GM12891 (cell line): ENCODE measurements at regions not wholly inside any gene's neighbourhood (a gene's known extent, or its start where the extent isn't known, plus 50 kb on each side); places are given as distances from the start of the nearest gene placed in this dataset.
"Not testable (repeated sequence)": the region's sequence is repeated elsewhere in the genome, so short reads cannot be mapped to it uniquely, and the experiment has no call there.

Source experiments
- DNase-seq: peaks from one replicate; pipeline ENCODE4 v3.0.0; 2011; ENCODE audit warnings: low spot score; ENCODE audit not compliant: insufficient read length
- FAIRE-seq: peaks from 2 replicates; lab custom pipeline; 2011; peaks lifted over from hg19 to GRCh38; lab: Jason Lieb, UNC
- PAX5 ChIP-seq: IDR thresholded peaks from 2 replicates; pipeline ENCODE4 v1.6.1; 2011; ENCODE audit warnings: low read length, moderate library complexity, mild to moderate bottlenecking; ENCODE audit not compliant: insufficient read depth, severe bottlenecking
- POLR2A ChIP-seq: IDR thresholded peaks from 2 replicates; pipeline ENCODE4 v1.6.1; 2011; ENCODE audit warnings: low read depth, low read length, control low read depth
- POLR2AphosphoS5 ChIP-seq: IDR thresholded peaks from 2 replicates; pipeline ENCODE4 v1.6.1; 2011; ENCODE audit warnings: low read depth, low read length, control low read depth
- POU2F2 ChIP-seq: IDR thresholded peaks from 2 replicates; pipeline ENCODE4 v1.6.1; 2011; ENCODE audit warnings: low read depth, mild to moderate bottlenecking, control low read depth, low read length, moderate library complexity
- SPI1 ChIP-seq: IDR thresholded peaks from 2 replicates; pipeline ENCODE4 v1.6.1; 2011; ENCODE audit warnings: low read depth, low read length, control low read depth
- TAF1 ChIP-seq: IDR thresholded peaks from 2 replicates; pipeline ENCODE4 v1.6.1; 2011; ENCODE audit warnings: low read depth, low read length, control low read depth

DNA sequence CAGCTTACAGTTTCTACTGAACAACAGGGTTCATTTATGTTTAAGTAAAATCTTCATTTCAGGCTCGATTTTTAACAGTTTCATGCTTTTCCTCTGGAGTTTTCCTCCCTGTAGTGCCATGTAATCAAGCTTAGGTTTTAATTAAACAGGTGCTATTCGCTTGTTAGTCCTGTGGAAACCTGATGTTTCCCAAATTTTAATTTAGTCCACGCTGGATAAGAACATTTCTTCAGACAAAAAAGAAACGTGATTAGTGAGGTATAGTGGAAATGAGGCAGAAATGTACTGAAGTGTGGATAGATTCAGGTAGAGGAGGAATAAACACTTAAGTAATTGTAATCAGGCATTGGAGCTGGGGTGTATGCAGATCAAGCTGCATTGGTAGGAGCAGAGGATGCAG, 1217.5 kb downstream of the AACS start:
- FAIRE-seq (no peak), DNase-seq (no peak)
- no peak for TF ChIP-seq POU2F2
- TF ChIP-seq POLR2A = no peak
- no peak for TF ChIP-seq SPI1
- TF ChIP-seq POLR2AphosphoS5 = no peak
- TF ChIP-seq TAF1 = no peak
- no peak for TF ChIP-seq PAX5

DNA sequence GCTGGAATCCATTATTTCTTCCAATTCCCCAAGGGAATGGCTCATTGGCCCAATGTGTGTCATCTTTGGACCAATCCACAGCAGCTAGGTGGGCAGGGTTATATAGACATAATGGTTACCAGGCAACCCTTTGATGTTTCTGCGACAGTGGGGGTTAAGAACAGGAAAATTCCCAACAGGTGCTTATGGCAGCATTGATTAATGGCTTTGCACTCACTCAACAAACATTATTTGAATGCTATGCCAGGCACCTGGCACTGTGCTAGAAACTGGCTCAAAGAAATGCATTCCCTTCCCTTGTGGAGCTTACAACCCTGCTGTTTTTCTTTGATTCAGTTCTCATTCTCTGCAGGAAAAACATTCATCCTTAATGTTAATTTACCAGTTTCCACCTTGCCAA, 1221.0 kb downstream of the AACS start:
- DNase-seq (no peak), FAIRE-seq (no peak)
- no peak for TF ChIP-seq POU2F2
- TF ChIP-seq TAF1 = no peak
- no peak for TF ChIP-seq SPI1
- TF ChIP-seq PAX5 = no peak
- no peak for TF ChIP-seq POLR2AphosphoS5
- no peak for TF ChIP-seq POLR2A

DNA sequence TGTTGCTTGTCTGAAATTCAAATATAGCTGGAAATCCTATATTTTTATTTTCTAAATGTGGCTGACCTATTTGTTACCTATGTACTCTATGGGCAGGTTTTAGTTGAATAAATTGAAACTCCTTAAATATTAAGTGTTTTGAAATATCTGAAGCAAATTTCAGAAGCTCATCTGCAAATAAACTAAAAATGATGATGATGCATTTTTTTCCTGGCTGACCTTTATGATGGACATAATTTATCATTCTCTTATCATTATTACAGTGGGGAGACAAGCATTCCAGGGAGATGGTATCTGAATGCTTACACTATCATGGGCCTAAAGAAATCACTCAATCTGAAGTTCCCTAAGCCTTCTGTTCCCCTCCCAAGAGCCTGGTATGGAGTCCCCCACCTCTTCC, 1225.2 kb downstream of the AACS start:
- FAIRE-seq = no peak
- TF ChIP-seq SPI1 (no peak), POU2F2 (no peak), POLR2AphosphoS5 (no peak), TAF1 (no peak), POLR2A (no peak), PAX5 (no peak)
- DNase-seq = no peak

DNA sequence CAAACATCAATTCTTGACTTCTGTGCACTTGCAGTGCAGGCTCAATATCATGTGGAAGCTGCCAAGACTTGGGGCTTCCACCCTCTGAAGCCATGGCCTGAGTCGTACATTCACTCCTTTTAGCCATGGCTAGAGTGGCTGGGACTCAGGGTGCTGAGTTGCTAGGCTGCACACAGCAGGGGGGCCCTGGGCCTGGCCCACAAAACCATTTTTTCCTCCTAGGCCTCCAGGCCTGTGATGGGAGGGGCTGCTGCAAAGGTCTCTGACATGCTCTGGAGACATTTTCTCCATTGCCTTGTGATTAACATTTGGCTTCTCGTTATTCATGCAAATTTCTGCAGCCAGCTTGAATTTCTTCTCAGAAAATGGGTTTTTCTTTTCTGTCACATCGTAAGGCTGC, 1226.8 kb downstream of the AACS start:
- not testable (repeated sequence) for DNase-seq, FAIRE-seq

DNA sequence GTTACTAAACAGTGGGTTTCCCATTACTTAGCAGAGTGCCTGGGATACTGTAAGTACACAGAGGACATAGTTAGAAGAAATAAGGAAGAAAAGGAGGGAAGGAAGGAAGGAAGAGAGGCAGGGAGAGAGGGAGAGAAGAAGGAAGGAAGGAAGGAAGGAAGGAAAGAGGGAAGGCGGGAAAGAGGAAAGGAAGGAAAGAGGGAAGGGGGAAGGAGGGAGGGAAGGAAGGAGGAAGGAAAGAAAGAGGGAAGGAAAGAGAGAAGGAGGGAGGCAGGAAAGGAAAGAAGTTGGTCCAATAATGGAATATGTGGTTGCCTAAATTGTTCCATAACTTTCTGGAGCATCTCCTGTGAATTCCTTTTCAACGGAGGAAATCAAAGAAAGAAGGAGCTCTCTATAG, 1230.4 kb downstream of the AACS start:
- DNase-seq (no peak), FAIRE-seq (no peak)
- TF ChIP-seq SPI1 (no peak), POU2F2 (no peak), TAF1 (no peak), POLR2A (no peak), PAX5 (no peak), POLR2AphosphoS5 (no peak)

DNA sequence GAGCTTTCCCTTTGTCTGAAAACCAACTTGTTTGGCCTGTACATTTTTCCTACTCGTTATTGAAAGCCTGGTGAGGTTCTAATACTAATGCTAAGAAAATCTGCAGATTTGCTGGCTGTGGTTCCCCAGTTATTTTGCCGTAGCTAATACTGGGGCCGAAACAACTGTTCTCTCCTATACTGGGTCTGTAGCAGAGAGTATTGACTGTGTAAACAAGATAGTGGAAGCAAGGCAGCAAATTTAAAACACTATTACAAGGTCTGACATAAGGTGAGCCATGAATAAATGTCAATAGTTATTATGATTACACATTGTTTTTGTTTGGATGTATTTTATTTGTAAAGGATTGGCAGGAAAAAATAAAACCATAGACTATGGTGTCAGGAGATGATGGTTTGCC, 1244.0 kb downstream of the AACS start:
- DNase-seq (no peak), FAIRE-seq (no peak)
- TF ChIP-seq PAX5 (no peak), TAF1 (no peak)

DNA sequence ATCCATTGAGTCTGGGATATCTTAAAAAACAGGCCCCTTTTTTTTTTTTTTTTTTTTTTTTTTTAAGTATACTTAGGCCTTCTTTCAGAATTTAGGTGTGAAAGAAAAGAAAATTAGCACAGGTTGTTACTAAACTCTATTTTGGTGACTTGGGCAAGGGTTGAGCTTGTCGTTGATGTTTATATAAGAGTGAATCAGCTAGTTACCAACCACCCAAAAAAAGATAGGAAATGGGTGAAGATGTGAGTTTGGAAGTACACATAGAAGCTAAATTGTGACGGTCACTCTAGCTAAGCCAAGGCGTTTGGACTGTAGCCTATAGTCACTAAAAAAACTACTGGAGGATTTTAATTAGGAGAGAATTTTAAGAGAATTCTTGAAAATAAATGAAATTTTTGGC, 1247.2 kb downstream of the AACS start:
- no peak for DNase-seq
- FAIRE-seq = no peak
- no peak for TF ChIP-seq PAX5

DNA sequence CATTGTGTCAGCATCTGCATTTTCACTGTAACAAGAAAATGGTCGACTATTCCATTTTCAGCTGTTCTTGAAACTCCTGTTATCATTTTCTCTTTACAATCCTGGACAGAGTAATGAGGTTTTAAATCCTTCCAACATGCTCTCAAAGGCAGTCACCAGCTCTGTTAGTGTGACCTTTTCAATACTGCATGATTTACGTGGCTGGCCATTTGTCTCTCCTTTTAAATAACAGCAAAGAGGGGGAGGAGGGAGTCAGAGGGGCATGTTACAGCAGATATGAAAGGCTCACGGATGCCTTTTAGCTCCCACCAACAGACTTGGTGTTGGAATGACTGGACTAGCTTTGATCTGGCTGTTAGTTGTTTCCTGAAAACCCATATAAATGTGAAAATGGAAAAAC, 1251.2 kb downstream of the AACS start:
- no peak for TF ChIP-seq POU2F2
- TF ChIP-seq PAX5 = no peak
- TF ChIP-seq TAF1 = no peak
- TF ChIP-seq POLR2AphosphoS5 = no peak
- no peak for TF ChIP-seq POLR2A
- no peak for TF ChIP-seq SPI1
- no peak for FAIRE-seq
- DNase-seq = no peak

DNA sequence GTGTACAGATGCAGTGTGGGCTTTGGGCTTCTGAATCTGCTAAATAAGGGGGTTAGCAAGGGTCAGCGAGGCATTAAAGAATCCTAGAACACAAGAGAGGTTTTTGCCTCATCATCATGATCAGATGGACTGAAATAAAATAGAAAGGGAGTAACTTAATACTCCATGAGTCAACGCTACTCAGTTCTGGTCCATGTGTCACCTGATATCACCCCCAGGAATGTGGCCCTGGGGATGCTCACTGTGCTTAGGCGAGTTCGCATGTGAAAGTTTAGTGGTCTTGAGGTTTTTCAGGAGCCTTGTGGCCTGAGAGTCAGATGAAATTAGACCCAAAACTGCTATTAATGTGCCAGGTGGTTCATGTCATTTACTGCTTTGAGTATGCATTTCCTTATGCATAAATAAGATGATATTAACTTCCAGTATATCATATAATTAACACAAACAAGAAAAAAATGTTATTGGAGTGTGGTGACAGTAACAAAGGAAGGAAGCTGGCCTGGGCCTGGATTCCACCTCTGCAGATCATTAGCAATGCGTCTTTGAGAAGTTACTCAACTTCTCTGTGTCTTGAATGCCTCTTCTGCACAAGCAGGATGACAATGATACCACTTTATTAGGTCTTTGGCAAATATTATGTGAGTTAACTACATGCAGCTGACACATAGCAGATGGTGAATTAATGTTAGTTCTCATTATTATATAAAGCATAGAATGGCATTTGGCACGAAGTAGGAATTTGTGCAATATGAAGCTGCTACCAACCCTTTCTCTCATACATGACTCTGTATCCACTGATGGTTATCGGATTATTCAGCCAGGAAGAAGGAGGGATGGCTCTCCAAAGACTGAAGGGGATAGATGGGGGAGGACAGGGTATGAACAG, 1272.6 kb downstream of the AACS start:
- TF ChIP-seq TAF1 (no peak), POLR2AphosphoS5 (no peak), PAX5 (no peak), POU2F2 (no peak), SPI1 (no peak), POLR2A (no peak)
- no peak for DNase-seq
- FAIRE-seq = no peak

DNA sequence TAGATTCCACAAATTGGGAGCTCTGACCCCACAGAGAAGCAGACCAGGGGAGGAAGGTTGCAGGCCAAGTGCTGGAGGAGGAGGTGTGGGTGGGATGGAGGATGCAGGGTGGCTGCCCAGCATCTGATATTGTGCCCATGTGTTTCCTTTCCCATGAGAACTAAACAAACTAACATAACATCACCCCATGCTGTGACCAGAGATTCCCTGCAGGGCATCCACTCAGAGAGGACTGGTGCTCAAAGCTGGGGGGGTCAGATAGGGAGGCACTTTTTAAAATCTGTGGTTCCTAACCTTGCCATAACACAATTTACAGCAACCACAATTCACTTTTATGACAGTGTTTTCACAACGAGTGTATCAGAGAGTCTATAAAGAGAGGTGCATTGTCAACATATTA, 1277.6 kb downstream of the AACS start:
- FAIRE-seq (no peak), DNase-seq (no peak)
- TF ChIP-seq POU2F2 = no peak
- TF ChIP-seq POLR2AphosphoS5 = no peak
- TF ChIP-seq PAX5 = no peak
- no peak for TF ChIP-seq SPI1

DNA sequence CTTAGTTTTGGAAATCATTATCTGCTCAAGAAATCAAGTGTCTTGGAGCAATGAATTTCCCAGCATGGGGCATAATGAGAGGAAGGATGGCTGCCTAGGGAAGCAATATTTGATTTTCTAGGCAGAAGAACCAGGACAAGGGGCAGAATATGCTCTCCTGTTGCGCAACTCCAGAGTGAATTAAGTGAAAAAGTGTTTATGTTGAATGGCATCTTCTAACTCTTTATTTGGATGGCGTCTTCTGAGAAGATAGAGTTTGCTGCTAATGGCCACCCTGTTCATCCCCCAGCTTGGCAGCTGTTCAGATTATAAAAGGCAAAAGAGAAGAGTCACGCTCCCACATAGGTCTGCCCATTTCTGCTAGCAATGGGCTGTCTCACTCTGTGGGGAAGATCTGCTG, 1278.1 kb downstream of the AACS start:
- TF ChIP-seq TAF1 (no peak), POLR2AphosphoS5 (no peak), POLR2A (no peak)
- no peak for DNase-seq
- FAIRE-seq = no peak
